Activated T-cell treated with anti-CD3 and anti-CD28 coated beads for 24 hours (primary cell): ENCODE measurements at regions not wholly inside any gene's neighbourhood (a gene's known extent, or its start where the extent isn't known, plus 50 kb on each side); places are given as distances from the start of the nearest gene placed in this dataset.
A peak's percentile ranks its signal among the peaks of the same experiment; 100 is the strongest.
"Not testable (repeated sequence)": the region's sequence is repeated elsewhere in the genome, so short reads cannot be mapped to it uniquely, and the experiment has no call there.

Source experiments
- DNase-seq: peaks from one replicate; pipeline ENCODE4 v3.0.0-alpha.2; 2020; ENCODE audit warnings: low read depth

GRCh38 chr18:54433368-54433767, 75.7 kb downstream of the C18orf54 start:
- no peak for DNase-seq

DNA sequence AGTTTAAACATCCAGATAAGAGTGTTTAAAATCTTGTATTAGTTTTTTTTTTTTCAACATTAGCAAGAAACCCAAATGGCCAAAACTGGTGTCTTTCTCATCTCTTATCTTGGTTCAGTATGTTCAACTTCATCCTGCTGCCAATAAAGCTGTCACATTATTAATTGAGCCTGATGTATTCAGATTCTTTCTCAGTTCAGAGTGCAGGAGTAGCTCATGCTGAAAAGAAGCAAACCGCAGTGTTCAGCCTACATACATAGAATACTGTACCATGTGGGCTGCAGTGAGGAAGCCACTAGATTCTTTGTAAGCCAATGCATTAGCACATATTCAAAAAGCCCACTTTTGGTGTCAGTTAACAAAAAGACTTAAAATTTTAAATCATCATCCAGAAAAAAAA, 76.2 kb downstream of the C18orf54 start:
- DNase-seq: no peak

DNA sequence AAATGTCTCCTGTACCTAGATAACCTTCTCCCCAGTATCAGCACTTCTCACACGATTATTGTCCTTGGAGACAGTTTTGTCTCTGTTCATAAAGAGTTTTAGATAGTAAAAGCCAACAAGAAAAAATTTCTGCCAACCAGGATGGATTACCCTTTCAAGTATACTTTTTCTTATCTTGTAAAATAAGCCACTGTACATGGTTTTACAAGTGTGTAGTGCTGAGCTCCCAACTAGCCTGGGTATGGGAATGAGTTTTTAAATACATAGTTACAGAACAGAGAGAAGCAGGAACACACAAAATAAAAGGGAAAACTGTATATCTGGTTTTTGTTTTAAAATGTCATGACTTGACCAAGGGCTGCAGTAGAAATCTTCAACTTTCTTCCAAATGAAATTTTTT, 76.7 kb downstream of the C18orf54 start:
- no peak for DNase-seq

DNA sequence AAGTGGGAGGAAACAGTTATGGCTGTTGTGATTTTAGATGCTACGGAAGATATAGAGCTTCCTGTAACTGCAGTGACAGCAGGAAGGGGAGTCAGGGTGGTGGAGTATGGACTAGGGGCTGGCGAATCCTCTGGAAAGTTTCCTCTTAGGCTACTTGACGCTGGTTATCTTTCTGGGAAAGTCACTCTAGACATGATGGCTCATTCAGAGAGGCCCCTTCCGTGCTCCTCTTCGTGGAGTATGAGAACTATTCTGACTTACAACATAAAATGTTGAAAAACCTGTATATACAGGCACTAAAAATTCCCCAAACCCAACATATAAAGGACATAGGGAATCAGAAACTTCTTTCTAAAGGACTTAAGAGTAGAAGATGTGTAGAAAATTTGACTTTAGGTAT, 78.8 kb downstream of the C18orf54 start:
- no peak for DNase-seq

GRCh38 chr18:54440292-54440691, 82.6 kb downstream of the C18orf54 start:
- no peak for DNase-seq

GRCh38 chr18:54444319-54444914, 86.7 kb downstream of the C18orf54 start:
- peak; percentile 5 for DNase-seq

- DNase-seq: no peak
Observed at GRCh38 chr18:54453996-54454395, 96.3 kb downstream of the C18orf54 start.

DNA sequence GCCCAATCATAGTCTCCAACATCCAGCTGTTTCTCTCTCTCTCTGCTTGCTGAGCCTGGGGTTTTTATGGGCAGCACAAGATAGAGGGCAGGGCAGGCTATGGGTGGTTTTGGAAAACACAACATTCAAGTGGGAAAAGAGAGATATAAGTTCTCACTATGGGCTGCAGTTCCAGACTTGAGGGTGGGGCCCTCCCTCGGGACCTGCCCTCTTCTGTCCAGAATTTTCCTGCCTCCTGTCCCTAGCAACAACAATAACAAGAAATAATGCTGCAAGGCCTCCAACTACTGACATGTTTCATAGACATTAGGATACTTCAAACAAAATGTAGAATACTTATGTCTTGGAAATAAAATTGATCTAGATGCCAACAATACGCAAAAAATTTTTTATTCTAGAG, 107.8 kb downstream of the C18orf54 start:
- no peak for DNase-seq

- DNase-seq: no peak
Observed at GRCh38 chr18:54466248-54467005, 108.7 kb downstream of the C18orf54 start.

GRCh38 chr18:54479365-54479764, 111.7 kb upstream of the DYNAP start:
- DNase-seq: no peak

DNA sequence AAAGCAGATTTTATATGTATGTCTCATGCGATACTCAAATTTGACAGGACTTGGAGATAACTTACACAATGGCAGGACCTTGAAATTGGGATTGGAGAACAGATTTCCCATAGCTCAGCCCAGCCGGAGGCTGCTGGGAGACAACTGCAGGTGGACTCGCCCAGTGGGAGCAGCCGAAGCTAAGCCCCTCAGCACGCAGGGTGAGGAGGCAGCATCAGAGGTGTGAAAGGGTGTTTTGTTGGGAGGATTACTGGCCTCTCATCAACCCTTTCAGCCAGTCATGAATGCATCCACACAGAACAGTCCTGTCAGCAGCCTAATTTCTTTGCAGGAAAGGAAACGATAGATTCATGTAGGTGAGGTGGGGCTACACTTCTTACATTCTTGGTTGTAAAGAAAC, 110.4 kb upstream of the DYNAP start:
- no peak for DNase-seq

- DNase-seq: not testable (repeated sequence)
Observed at GRCh38 chr18:54502451-54502850, 88.6 kb upstream of the DYNAP start.

GRCh38 chr18:54503131-54503894, 87.7 kb upstream of the DYNAP start:
- no peak for DNase-seq

GRCh38 chr18:54506516-54507261, 84.4 kb upstream of the DYNAP start:
- no peak for DNase-seq

DNA sequence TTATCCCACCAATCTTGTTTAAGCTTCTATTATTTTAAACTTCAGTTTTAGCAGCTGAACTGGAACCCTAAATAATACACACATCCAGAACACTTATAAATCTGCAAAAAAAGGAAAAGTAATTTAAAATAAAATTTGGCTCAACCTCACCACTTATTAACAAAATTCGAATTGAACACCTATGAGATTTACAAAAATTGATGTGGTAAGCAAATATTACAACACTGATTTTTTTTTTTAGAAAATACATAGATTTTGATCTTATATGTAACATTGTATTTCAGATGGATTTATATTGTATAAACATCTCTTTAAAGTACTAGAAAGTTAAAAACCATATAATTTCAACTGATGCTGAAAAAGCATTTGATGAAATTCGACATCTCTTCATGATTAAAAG, 81.3 kb upstream of the DYNAP start:
- DNase-seq: no peak

DNA sequence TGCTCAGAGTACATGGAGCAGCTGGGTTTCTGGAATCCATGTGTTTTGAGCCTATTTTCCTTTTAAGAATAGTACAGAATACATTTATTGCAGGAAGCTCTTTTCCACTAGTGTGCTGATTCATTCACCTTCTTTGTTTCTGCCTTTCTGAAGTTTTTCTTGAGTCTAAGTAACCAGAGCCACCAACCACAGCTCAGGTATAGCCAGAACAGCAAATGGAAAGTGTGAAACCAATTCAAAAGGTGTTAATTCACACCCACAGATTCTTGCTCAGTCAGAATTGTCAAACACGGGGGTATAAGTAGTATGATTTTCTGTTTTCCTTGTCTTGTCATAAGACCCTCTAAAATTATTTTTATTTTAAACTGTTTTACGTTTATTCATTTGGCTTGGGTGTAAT, 75.9 kb upstream of the DYNAP start:
- DNase-seq: no peak

GRCh38 chr18:54517521-54517920, 73.5 kb upstream of the DYNAP start:
- DNase-seq: no peak

- no peak for DNase-seq
Observed at GRCh38 chr18:54521846-54522245, 69.2 kb upstream of the DYNAP start.

DNA sequence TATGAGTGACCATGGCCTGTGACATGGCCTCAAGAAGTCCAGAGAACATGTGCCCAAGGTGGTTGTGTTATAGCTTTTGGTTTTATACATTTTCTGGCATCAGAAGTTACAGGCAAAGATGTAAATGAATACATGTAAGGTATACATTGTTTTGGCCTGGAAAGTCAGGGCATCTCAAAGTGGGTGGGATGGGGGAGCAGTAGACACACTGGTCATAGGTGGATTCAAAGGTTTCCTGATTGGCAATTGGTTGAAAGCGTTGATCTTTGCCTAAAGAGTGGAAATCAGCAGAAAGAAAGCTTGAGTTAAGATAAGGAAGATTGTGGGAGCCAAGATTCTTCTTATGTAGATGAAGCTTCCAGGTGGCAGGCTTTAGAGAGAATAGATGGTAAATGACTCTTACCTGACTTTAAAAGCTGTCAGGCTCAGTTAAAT, 62.1 kb upstream of the DYNAP start:
- DNase-seq: no peak

GRCh38 chr18:54529444-54529843, 61.6 kb upstream of the DYNAP start:
- DNase-seq: no peak

- no peak for DNase-seq
Observed at GRCh38 chr18:54530285-54530684, 60.8 kb upstream of the DYNAP start.

GRCh38 chr18:54531402-54532065, 59.5 kb upstream of the DYNAP start:
- DNase-seq: no peak
